ENCODE measurements at regions not wholly inside any gene's neighbourhood (a gene's known extent, or its start where the extent isn't known, plus 50 kb on each side); places are given as distances from the start of the nearest gene placed in this dataset.
"Not testable (repeated sequence)": the region's sequence is repeated elsewhere in the genome, so short reads cannot be mapped to it uniquely, and the experiment has no call there.

- H3K4me3 ChIP-seq (replicated peaks; ENCODE audit: low read depth, low read length): no peak overlapping the region
- TF ChIP-seq CTCF (IDR thresholded peaks at IDR 0.05; ENCODE audit: low read length, missing control alignments): no peak
- DNase-seq (ENCODE audit: low read depth): peak; percentile 89
Observed at GRCh38 chr5:98341038-98342032, 432.1 kb upstream of the RGMB start.

- not testable (repeated sequence) for DNase-seq (ENCODE audit: low read depth)
Observed at GRCh38 chr5:98342958-98343660, 430.4 kb upstream of the RGMB start.

GRCh38 chr5:98349251-98349989 lies 424.0 kb upstream of the RGMB start:
- peak; percentile 62 for TF ChIP-seq CTCF (IDR thresholded peaks at IDR 0.05; ENCODE audit: low read length, missing control alignments)
- no peak overlapping the region for H3K4me3 ChIP-seq (replicated peaks; ENCODE audit: low read depth, low read length)
- DNase-seq (ENCODE audit: low read depth): peak; percentile 66

More at GRCh38 chr5:98342958-98343660, 430.4 kb upstream of the RGMB start:
- not testable (repeated sequence) for H3K4me3 ChIP-seq (replicated peaks; ENCODE audit: low read depth, low read length)

- no peak for DNase-seq (ENCODE audit: low read depth)
- no peak for TF ChIP-seq CTCF (IDR thresholded peaks at IDR 0.05; ENCODE audit: low read length, missing control alignments)
- no peak overlapping the region for H3K4me3 ChIP-seq (replicated peaks; ENCODE audit: low read depth, low read length)
Observed at GRCh38 chr5:98349990-98350365, 423.5 kb upstream of the RGMB start.

GRCh38 chr5:98354922-98355321 lies 418.5 kb upstream of the RGMB start:
- no peak for DNase-seq (ENCODE audit: low read depth)
- TF ChIP-seq CTCF (IDR thresholded peaks at IDR 0.05; ENCODE audit: low read length, missing control alignments): no peak
- H3K4me3 ChIP-seq (replicated peaks; ENCODE audit: low read depth, low read length): no peak overlapping the region

GRCh38 chr5:98360548-98360947 lies 412.9 kb upstream of the RGMB start:
- no peak for DNase-seq (ENCODE audit: low read depth)
- TF ChIP-seq CTCF (IDR thresholded peaks at IDR 0.05; ENCODE audit: low read length, missing control alignments): no peak
- no peak overlapping the region for H3K4me3 ChIP-seq (replicated peaks; ENCODE audit: low read depth, low read length)

GRCh38 chr5:98363157-98363556 lies 410.3 kb upstream of the RGMB start:
- no peak for DNase-seq (ENCODE audit: low read depth)
- no peak for TF ChIP-seq CTCF (IDR thresholded peaks at IDR 0.05; ENCODE audit: low read length, missing control alignments)

More at GRCh38 chr5:98363157-98363556, 410.3 kb upstream of the RGMB start:
- no peak overlapping the region for H3K4me3 ChIP-seq (replicated peaks; ENCODE audit: low read depth, low read length)

Data from fibroblast of pulmonary artery (primary cell).